DMS 273 treated with DMSO at 0.1 percent for 48 hours (cell line): ENCODE measurements at regions not wholly inside any gene's neighbourhood (a gene's known extent, or its start where the extent isn't known, plus 50 kb on each side); places are given as distances from the start of the nearest gene placed in this dataset.
"Not testable (repeated sequence)": the region's sequence is repeated elsewhere in the genome, so short reads cannot be mapped to it uniquely, and the experiment has no call there.

ENCODE experiments used
- DNase-seq: peaks from one replicate; lab custom pipeline; 2025; lab: John Stamatoyannopoulos, UW

GRCh38 chr7:24395512-24395911, 111.5 kb downstream of the NPY start:
- peak; percentile 23 for DNase-seq

GRCh38 chr7:24396387-24396786, 112.4 kb downstream of the NPY start:
- not testable (repeated sequence) for DNase-seq

- DNase-seq, result peak; percentile 43
Observed at GRCh38 chr7:24401628-24402593, 117.9 kb downstream of the NPY start.

GRCh38 chr7:24402655-24403054, 118.7 kb downstream of the NPY start:
- no peak for DNase-seq

- DNase-seq, result no peak
Observed at GRCh38 chr7:24403557-24403956, 119.6 kb downstream of the NPY start.

GRCh38 chr7:24404315-24404714, 120.3 kb downstream of the NPY start:
- DNase-seq, result no peak

GRCh38 chr7:24405002-24405401, 121.0 kb downstream of the NPY start:
- DNase-seq, result no peak

- DNase-seq, result no peak
Observed at GRCh38 chr7:24406053-24406788, 122.2 kb downstream of the NPY start.

- DNase-seq, result no peak
Observed at GRCh38 chr7:24406789-24407299, 122.9 kb downstream of the NPY start.

GRCh38 chr7:24407965-24408364, 124.0 kb downstream of the NPY start:
- DNase-seq, result no peak

GRCh38 chr7:24408798-24409430, 124.9 kb downstream of the NPY start:
- no peak for DNase-seq

GRCh38 chr7:24409431-24410024, 125.5 kb downstream of the NPY start:
- no peak for DNase-seq

- no peak for DNase-seq
Observed at GRCh38 chr7:24411226-24411625, 127.2 kb downstream of the NPY start.

- no peak for DNase-seq
Observed at GRCh38 chr7:24417526-24418120, 133.6 kb downstream of the NPY start.

GRCh38 chr7:24419077-24419476, 135.1 kb downstream of the NPY start:
- DNase-seq, result no peak

GRCh38 chr7:24419511-24419910, 135.5 kb downstream of the NPY start:
- DNase-seq, result no peak

GRCh38 chr7:24422441-24423010, 138.5 kb downstream of the NPY start:
- DNase-seq, result no peak

- DNase-seq, result no peak
Observed at GRCh38 chr7:24425664-24426063, 141.7 kb downstream of the NPY start.

- DNase-seq, result no peak
Observed at GRCh38 chr7:24427048-24427447, 143.1 kb downstream of the NPY start.

GRCh38 chr7:24428676-24429075, 144.6 kb upstream of the PALS2 start:
- DNase-seq, result no peak

GRCh38 chr7:24432677-24433076, 140.6 kb upstream of the PALS2 start:
- no peak for DNase-seq
